GM19193 (cell line): ENCODE measurements at regions not wholly inside any gene's neighbourhood (a gene's known extent, or its start where the extent isn't known, plus 50 kb on each side); places are given as distances from the start of the nearest gene placed in this dataset.

Experiments
- POLR2A ChIP-seq: IDR thresholded peaks from 4 replicates; pipeline ENCODE4 v1.6.1; 2011; ENCODE audit not compliant: insufficient read depth, insufficient read length; ENCODE audit errors: extremely low read depth

DNA sequence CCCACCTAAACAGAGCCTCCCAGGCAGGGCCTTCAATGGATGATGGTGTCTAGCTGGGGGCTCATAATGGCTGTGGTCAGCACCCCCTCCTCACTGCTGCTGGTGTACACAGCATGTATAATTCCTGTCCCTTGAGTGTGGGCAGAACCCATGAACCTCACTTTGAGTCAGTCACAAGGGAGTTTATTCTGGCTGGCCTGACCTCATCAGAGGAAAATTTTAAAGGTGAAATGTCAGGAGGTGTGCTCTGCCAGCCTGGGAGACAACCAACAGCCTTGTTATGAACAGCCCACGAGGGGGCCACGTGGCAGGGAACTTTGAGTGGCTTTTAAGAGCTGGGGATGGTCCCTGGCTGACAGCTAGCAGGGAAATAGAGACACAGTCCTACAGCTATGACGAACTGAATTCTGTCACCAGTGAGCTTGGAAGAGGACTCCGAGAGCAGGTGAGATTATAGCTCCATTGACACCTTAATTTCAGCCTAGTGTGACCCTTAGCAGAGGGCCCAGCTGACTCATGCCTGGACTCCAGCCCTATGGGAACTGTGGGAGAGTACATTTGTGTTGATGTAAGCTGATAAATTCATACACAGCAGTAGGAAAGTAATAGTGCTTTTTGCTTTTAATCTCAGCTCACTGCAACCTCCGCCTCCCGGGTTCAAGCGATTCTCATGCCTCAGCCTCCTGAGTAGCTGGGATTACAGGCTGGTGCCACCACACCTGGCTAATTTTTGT, 73.5 kb upstream of the RUNX3 start:
- TF ChIP-seq POLR2A: no peak

DNA sequence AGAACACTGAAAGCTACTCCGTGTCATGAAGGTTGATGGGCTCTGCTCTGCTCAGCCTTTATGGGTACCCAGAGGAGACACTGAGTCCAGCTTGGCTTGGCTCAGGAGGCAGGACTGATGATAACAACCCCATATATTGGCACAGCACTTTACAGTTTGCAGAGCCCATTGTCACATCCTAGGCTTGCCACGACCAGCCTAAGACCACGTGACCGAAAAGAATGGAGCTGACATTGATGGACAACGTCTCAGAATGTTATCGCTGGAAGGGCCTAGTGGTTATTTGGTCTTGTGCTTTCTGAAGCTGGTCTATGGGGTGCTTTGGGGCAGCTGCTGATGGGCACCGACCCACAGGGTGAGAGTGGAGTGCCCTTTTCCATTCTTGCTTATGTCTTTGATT, 72.9 kb upstream of the RUNX3 start:
- TF ChIP-seq POLR2A: no peak

DNA sequence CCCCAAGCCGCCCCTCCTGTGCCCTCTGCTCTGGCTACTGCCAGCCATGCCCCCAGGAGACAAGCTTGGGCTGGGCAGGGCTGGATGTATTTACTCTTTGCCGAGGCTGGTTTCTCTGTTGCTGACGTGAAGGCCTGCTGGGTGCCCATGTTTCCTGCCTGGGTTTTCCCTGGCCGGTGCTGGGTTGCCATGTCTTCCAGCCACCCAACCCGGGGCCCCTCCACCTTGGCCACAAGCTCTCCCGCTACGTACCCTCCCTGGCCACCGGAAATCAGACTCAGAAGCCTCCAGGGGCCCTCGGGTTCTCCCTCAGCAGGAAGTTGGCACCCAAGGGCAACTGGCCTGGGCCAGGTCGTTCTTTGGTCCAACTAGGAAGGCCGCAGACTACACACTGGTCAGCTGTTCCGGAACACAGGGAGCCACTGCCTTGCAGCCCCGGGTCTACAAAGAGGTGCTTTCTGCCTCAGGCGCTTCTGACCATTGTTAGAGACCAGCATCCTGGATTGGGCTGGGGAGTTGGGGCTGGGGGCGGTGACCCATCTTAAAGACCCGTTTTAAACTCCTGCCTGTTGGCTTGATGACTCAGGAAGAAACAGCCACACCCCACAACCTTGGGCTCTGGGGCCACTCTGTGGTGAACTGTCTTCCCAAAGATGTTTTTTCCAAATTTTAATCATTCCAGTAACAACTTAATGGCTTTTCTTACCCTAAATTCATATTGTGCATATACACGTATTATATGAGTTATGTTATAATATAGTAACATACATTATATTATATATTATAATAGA, 71.2 kb upstream of the RUNX3 start:
- TF ChIP-seq POLR2A: no peak

DNA sequence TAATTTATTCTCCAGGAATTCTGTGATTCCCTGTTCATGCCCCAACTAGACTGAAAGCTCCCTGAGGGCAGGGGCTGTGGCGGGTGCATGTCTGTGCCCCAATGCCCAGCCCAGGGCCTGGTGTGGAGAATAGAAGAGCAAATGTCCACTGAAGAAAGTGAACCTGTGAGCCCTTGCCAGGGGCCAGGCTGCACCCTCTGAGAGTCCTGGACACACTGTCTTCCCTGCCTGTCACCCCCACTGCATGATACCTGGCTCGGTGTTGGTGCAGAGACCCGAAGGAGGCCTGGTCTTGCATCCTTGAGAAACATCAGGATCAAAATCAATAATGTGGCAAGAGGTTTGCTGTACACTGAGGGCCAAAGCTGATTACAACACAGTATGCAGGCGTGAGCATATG, 69.8 kb upstream of the RUNX3 start:
- TF ChIP-seq POLR2A: no peak

DNA sequence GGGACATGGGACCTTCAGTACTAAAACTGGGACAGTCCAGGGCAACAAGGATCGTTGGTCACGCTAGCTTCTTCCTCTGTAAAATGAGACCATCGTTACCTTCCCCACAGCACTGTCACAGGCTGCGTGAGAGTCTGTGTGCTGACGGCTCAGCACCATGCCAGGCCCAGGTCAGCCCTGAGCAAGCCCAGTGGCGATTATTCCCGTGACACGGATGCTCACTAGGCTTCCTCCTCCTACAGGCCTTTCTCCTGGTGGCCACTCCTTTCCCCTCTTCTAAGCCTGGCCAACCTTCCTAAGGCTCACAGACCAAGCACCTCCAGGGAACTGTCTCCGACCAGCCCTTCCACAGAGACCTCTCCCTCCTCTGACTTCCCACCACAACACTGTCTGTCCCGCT, 69.3 kb upstream of the RUNX3 start:
- no peak for TF ChIP-seq POLR2A

DNA sequence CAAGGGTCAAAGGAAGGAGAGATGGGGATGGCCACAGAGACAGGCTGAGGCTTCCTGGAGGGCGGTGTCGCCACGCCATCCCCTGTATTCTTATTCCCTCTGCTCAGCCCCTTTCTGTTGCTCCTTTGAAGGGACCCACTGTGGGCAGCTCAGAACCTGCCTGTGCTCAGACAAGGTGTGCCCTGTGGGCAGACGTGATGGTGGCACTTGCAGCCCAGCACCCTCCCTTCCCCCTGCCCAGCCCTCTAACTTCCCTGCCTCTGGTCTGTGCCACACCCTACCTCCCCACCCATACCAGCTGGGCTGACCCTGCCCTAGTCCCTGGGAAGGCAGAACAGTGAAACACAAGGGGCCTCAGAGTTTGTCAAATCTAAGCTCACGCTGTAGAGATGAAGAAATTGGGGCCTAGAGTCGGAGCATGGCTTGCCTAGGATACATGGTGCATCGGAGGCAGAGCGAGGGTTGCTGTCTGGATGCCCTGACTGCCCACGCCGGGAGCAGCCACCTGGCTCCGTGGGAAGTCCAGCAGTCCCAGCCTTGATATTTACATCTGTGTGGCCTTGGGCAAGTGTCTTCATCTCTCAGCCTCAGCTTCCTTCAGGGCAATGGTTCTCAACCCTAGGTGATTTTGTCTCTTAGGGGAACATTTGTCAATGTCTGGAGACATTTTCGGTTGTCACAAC, 68.6 kb upstream of the RUNX3 start:
- TF ChIP-seq POLR2A: no peak

DNA sequence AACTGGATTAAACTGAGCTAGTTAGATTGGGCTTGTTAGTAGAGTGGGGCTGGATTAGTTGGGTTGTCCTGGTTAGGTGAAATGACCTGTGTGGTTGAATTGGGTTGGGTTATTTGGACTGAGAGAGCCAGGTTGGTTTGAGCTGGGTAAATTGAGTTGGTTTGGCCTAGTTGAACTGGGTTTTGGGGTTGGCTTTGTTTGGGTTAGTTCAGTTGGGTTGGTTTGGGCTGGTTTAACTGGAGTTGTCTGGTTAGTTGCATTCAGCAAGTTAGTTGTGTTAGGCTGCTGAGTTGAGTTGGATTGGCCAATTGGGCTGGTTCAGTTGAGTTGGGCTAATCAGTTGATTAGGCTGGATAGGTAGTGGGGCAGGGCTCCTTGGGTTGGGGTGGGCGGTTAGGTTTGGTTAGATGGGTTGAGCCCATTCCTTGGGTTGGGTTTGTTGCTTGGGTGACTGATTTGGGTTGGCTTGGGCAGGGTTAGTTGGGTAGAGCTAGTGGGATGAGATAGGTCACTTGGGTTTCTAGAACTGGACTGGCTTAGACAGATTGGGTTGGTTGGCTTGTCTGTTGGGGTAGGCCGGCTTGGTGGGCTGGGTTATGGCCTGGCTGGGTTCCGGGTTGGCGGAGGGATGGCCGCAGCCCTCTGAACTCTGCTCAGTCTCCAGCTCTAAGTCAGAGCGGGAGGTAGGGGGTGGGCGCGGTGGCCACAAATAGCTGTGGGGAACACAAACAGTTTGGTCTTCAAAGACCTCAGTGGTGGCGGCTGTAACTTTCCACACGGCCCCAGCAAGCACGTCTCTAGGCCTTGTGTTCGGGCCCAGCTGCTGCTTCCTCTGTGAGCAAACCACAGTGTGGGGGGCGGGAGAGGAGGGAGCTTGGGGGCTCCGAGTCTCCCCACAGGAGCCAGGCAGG, 67.2 kb upstream of the RUNX3 start:
- TF ChIP-seq POLR2A: no peak

DNA sequence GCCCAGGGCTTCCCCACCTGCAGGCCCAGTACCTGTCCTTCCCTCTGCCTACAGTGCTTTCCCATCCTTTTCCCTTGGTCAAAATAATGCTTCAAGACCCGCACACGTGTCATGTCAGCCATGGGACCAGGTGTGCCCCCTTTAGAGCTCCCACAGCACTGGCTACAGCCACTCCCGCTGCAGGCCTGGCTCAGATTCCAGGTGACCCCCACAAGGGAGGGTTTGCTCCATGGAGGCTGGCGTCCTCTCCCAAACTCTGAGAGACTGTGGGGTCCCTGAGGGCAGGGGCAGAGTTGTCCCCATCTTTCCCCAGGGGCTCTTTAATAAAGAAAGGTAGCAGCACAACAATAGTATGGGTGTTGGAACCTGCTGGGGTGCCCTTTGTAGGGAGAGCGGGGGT, 66.4 kb upstream of the RUNX3 start:
- TF ChIP-seq POLR2A: no peak

DNA sequence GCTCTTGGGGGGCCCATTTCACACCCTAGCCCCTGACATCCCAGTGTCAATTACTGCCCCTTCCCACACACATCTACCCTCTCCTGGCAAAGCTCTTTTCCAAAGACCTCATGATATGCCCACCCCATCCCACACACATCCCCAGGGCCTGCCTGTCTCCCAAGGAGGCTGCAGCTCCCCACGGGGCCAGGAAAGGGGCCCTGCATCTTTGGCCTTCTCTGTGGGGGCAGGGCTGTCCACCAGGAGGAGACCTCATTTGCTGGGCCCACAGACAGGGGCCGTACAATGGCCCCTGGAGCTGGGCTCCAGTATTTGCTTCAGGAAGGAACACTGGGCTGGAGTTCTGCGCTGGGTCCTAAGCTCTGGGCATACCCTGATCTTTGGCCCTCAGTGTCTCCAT, 65.6 kb upstream of the RUNX3 start:
- TF ChIP-seq POLR2A: no peak

DNA sequence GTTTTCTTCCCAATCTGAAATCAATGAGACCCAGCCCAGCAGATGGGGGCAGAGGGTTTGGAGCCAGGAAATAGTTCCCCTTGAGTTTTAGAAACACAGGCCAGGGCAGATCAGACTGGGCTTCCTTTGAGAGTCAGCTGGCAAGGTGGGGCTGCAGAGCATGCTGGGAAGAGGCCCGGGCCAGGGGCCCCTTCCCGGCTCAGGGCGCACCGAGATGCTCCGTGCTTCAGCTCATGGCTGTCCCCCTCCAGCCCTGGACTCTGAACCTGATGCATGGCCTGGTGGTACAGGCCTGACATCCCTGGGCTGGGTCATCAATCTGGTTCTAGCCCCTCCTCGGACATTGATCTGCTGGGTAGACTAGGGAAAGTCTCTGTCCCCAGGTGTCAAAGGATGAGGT, 65.1 kb upstream of the RUNX3 start:
- TF ChIP-seq POLR2A: no peak

DNA sequence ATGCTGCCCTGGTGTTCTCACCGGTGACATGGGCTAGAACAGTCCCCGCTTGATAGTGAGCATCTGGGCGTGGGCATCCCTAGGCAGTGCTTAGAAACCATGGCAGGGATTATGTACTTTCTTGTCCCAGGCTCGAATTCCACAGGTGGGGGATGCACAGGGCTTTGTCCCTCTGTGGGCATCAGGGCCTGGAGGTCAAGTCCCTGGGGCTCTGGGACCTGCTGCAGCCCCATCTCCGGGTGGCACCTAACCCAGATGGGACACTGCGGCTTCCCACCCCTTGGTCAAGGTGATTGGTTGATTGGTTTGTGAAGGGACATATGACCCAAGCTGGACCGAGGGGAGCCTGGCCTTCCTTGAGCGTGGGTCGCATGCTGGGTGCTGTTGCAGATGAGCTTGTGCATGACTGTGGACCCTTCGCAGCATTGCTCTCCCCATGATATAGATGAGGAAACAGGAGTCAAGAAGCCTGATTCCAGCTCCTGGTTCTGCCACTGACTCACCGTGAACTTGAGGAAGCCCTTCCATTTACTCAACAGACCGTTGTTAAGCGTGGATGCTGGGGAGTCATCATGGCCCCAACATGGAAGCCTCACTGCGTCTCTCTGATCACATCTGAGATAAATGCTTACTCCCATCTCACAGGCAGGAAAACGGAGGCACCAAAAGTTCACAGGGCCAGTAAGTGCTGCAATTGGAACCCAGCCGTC, 64.0 kb upstream of the RUNX3 start:
- TF ChIP-seq POLR2A: no peak

DNA sequence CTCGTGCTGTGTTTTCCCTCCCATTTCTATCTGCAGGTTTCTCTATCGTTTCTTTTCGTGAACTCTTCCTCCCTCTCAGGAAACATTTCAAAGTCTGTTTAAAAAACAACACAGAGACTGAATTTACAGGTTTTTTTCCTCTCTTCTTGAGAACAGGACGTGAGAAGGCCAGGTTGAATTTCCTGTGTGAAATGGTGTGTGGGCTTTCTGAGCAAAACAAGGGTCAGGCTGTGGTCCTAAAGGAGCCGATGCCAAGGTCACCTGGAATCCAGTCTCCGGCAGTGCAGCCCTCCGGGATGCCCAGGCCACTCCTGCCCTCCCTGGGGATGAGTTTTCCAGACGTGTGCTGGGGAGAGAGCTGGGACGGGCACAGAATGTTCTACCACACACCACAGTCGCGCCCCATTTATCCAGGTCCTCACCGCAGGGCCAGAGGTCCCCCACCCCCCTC, 62.7 kb upstream of the RUNX3 start:
- no peak for TF ChIP-seq POLR2A

DNA sequence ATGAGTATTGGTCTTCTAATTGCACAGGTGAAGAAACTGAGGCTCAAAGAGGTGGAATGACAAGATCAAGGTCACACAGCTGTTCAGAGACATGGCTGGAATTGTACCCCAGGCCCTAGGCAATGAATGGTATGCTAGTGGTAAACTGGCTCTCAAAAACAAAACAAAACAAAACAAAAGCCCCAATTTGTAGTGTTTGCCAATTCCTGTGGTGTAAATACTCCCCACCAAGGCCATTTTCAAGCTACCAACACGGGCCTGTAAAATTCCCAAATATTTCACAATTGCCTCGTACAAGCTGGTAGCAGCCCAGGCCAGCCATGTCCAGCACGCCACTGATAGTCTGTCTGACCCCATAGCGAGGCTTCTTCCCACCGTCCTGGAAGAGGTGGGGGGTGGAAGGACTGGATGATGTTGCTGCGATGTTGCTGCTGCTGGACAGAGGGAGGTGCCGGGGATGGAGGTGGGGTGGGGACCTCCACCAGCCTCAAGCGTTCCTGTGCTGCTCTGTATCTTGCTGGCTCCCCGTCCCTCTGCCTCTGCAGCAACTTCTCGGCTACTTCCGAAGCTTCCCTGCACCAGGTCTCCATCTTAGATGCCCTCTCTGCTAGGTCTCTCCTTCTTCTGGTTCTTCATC, 62.2 kb upstream of the RUNX3 start:
- TF ChIP-seq POLR2A: no peak

DNA sequence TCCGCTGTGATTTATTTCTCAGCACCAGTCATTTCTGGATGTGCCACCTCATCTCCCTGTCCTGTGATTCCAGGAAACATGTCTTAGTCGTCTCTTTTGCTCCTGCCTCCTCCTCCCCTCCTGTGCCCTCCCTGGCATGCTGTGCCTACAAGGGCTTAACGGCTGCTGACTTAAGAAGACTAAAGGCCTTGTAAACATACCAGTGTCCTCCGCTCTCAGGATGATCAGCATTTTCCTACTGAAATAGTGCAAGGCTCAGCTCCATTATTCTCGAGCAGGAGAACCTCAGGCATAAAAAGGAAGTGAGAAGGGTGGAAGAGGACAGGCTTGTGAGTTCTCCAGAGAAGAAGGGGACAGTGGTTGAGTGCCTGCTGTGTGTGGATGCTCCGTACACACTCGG, 61.6 kb upstream of the RUNX3 start:
- TF ChIP-seq POLR2A: no peak
